ENCODE measurements at regions not wholly inside any gene's neighbourhood (a gene's known extent, or its start where the extent isn't known, plus 50 kb on each side); places are given as distances from the start of the nearest gene placed in this dataset.

DNA sequence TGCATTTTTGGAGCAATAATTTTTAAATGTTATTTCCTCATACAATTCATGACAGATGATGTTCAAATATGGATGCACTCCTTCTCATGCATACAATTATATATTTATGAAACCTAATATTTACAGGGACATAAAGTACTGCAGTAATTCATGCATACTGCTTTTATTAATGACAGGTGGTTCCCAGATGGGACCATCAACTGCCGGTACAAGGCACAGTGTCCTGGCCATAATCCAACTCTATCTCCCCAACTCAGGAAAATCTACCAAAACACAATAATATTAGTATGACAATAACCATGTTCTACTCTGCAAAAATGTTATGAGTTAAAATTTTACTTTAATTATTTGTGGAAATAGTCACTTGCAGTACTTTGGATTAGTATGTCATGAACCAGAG is 77.8 kb downstream of the VIP start:
- TF ChIP-seq CEBPB (IDR thresholded peaks at IDR 0.05): no peak
- no peak for TF ChIP-seq CREB1 (IDR thresholded peaks at IDR 0.05; ENCODE audit: low read depth)
- no peak for TF ChIP-seq NFIC (IDR thresholded peaks at IDR 0.05)
- TF ChIP-seq EP300 (IDR thresholded peaks at IDR 0.05; ENCODE audit: borderline replicate concordance): no peak
- no peak for TF ChIP-seq TAF1 (IDR thresholded peaks at IDR 0.05; ENCODE audit: low read depth)
- TF ChIP-seq, protein P1, sequence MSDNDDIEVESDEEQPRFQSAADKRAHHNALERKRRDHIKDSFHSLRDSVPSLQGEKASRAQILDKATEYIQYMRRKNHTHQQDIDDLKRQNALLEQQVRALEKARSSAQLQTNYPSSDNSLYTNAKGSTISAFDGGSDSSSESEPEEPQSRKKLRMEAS (IDR thresholded peaks at IDR 0.05): no peak
- no peak for TF ChIP-seq REST (IDR thresholded peaks at IDR 0.05; ENCODE audit: low read depth)
- TF ChIP-seq FOXM1 (IDR thresholded peaks at IDR 0.05; ENCODE audit: borderline replicate concordance, low read depth): no peak
- TF ChIP-seq, protein P2, sequence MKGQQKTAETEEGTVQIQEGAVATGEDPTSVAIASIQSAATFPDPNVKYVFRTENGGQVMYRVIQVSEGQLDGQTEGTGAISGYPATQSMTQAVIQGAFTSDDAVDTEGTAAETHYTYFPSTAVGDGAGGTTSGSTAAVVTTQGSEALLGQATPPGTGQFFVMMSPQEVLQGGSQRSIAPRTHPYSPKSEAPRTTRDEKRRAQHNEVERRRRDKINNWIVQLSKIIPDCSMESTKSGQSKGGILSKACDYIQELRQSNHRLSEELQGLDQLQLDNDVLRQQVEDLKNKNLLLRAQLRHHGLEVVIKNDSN (IDR thresholded peaks at IDR 0.05): no peak
- no peak for TF ChIP-seq TEAD4 (IDR thresholded peaks at IDR 0.05)
- TF ChIP-seq TCF12 (IDR thresholded peaks at IDR 0.05; ENCODE audit: low read depth): no peak

Measured in Ishikawa (cell line).